ENCODE measurements at regions not wholly inside any gene's neighbourhood (a gene's known extent, or its start where the extent isn't known, plus 50 kb on each side); places are given as distances from the start of the nearest gene placed in this dataset.

DNA sequence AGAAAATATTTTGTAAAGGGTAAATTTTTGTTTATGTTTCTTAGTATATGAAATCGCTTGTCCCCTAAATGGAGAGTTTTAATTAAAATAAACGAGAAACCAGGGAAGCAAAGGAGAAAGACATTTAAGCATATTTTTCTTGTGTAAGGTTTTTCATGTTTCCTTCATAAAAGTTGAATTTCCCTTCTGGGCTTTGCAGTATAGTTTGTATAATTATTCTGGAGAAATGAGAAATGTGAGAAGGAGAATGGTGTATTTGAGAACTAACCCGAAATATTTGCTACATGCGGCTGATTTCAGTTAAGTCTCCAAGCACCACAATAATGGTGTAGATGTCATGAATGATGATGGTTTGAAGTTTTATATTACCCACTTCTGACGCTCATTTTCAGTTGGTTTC, 307.7 kb upstream of the SEL1L start:
- intact Hi-C loops (cut with DNase I), result no loop called here
- no peak for TF ChIP-seq POLR2A (IDR thresholded peaks at IDR 0.05)
- TF ChIP-seq, protein P1, sequence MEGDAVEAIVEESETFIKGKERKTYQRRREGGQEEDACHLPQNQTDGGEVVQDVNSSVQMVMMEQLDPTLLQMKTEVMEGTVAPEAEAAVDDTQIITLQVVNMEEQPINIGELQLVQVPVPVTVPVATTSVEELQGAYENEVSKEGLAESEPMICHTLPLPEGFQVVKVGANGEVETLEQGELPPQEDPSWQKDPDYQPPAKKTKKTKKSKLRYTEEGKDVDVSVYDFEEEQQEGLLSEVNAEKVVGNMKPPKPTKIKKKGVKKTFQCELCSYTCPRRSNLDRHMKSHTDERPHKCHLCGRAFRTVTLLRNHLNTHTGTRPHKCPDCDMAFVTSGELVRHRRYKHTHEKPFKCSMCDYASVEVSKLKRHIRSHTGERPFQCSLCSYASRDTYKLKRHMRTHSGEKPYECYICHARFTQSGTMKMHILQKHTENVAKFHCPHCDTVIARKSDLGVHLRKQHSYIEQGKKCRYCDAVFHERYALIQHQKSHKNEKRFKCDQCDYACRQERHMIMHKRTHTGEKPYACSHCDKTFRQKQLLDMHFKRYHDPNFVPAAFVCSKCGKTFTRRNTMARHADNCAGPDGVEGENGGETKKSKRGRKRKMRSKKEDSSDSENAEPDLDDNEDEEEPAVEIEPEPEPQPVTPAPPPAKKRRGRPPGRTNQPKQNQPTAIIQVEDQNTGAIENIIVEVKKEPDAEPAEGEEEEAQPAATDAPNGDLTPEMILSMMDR (IDR thresholded peaks at IDR 0.05), result no peak
- H3K36me3 ChIP-seq, result no peaks in the 10 kb centered on the region
- no peaks in the 10 kb centered on the region for H3K4me1 ChIP-seq
- H3K9me3 ChIP-seq, result no peaks in the 10 kb centered on the region
- ATAC-seq (no peak), DNase-seq (no peak)
- H3K27me3 ChIP-seq, result no peaks in the 10 kb centered on the region
- H3K4me3 ChIP-seq, result no peak overlapping the region
- H3K27ac ChIP-seq, result no peak overlapping the region
- WGBS (ENCODE audit: insufficient coverage, low coverage, low lambda C conversion rate, missing lambda C conversion rate), result 80% methylated on average over 5 of the region's 5 CpGs

DNA sequence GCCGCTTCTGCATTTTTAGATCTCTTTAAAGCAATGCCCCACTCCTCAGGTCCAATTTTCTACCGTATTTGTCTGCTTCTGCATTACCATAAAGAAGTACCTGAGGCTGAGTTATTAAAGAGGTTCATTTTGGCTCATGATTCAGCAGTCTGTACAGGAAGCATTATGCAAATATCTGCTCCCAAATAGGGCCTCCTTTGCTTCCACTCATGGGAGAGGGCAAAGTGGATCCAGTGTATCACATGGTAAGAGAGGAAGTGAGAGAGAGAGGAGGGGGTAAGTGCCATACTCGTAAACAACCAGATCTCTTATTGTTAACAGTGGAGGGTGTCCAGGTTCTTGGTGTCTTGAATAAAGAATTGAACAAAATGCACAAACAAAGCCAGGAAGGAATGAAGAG, 316.1 kb upstream of the SEL1L start:
- Histone ChIP-seq H3K4me1 (no peaks in the 10 kb centered on the region), H3K27me3 (no peaks in the 10 kb centered on the region), H3K27ac (no peak overlapping the region), H3K9me3 (no peaks in the 10 kb centered on the region), H3K36me3 (no peaks in the 10 kb centered on the region), H3K4me3 (no peak overlapping the region)
- TF ChIP-seq, protein P1 (IDR thresholded peaks at IDR 0.05), result no peak
- no peak for TF ChIP-seq POLR2A (IDR thresholded peaks at IDR 0.05)
- ATAC-seq, result no peak
- intact Hi-C loops (cut with DNase I), result no loop called here
- WGBS (ENCODE audit: insufficient coverage, low coverage, low lambda C conversion rate, missing lambda C conversion rate), result 42% methylated on average over 3 of the region's 3 CpGs
- no peak for DNase-seq

DNA sequence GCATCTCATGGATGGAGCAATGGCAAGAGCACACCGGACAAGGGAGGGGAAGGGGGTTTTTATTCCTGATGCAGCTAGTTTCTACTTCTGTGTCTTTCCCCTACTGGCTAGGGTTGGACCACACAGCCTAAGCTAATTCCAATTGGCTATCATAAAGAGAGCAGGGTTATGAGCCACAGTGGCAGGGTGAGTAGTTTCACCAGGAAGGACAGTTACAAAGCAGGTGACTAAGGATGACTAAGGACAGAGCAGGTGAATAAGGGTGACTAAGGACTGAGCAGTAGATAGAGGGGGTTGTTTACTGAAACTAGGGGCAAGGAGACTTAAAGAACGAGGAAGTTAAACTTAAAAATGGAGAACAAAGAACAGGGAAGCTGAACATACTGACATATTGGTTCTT, 321.4 kb upstream of the SEL1L start:
- DNase-seq (no peak), ATAC-seq (no peak)
- no peak overlapping the region for H3K4me3 ChIP-seq
- no peaks in the 10 kb centered on the region for H3K27me3 ChIP-seq
- no peaks in the 10 kb centered on the region for H3K9me3 ChIP-seq
- intact Hi-C loops (cut with DNase I), result no loop called here
- no peak overlapping the region for H3K27ac ChIP-seq
- no peaks in the 10 kb centered on the region for H3K36me3 ChIP-seq
- 29% methylated on average over 2 of the region's 2 CpGs for WGBS (ENCODE audit: insufficient coverage, low coverage, low lambda C conversion rate, missing lambda C conversion rate)
- TF ChIP-seq POLR2A (IDR thresholded peaks at IDR 0.05), result no peak
- TF ChIP-seq, protein P1 (IDR thresholded peaks at IDR 0.05), result no peak
- no peaks in the 10 kb centered on the region for H3K4me1 ChIP-seq

DNA sequence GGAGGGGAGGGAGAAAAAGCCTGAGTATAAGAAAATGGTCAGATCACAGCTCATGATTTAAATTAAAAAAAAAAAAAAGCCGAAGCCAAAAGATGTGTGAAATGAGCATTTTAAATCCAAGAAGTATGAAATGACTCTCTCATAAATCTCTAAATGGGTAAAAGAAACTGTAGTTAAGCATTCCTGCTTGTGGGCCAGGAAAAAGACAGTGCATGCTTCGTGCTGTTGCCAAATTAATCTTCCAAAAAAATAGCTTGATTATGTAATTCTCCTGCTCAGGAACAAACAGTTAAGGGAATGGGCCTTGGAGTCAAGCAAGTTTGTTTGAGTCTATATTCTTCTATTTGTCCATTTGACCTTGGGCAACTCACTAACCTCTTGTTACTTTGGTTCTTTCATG, 325.4 kb upstream of the SEL1L start:
- intact Hi-C loops (cut with DNase I), result no loop called here
- Histone ChIP-seq H3K27ac (no peak overlapping the region), H3K36me3 (no peaks in the 10 kb centered on the region), H3K4me1 (no peaks in the 10 kb centered on the region), H3K4me3 (no peak overlapping the region), H3K27me3 (no peaks in the 10 kb centered on the region), H3K9me3 (no peaks in the 10 kb centered on the region)
- 30% methylated on average over 2 of the region's 2 CpGs for WGBS (ENCODE audit: insufficient coverage, low coverage, low lambda C conversion rate, missing lambda C conversion rate)
- DNase-seq, result no peak
- ATAC-seq, result no peak
- TF ChIP-seq, protein P1 (IDR thresholded peaks at IDR 0.05), result no peak
- TF ChIP-seq POLR2A (IDR thresholded peaks at IDR 0.05), result no peak

DNA sequence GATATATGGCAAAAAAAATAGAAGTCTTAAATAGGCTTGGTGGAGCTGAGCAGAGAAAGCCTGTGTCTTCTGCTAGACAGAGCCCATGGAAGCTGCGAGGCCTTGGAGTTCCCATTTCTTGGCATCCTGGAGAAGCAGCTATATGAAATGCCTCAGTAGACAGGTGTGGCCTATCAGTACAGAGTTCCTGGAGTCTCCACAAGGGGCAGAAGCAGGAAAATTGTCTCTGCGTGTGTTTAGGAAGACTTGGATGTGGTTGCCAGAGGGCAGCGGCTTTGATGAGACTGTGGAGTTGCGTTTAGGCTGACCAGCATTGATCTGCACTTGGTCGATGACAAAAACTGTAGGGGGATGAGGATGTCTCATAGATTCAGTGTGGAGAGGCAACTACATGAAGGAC, 334.5 kb upstream of the SEL1L start:
- Histone ChIP-seq H3K9me3 (no peaks in the 10 kb centered on the region), H3K4me3 (no peak overlapping the region), H3K27ac (no peak overlapping the region), H3K36me3 (no peaks in the 10 kb centered on the region), H3K4me1 (no peaks in the 10 kb centered on the region), H3K27me3 (no peaks in the 10 kb centered on the region)
- whole genome bisulfite sequencing (ENCODE audit: insufficient coverage, low coverage, low lambda C conversion rate, missing lambda C conversion rate), result 58% methylated on average over 4 of the region's 5 CpGs
- no peak for TF ChIP-seq POLR2A (IDR thresholded peaks at IDR 0.05)
- TF ChIP-seq, protein P1 (IDR thresholded peaks at IDR 0.05), result no peak
- ATAC-seq (no peak), DNase-seq (no peak)
- intact Hi-C loops (cut with DNase I), result no loop called here
